CD4-positive, alpha-beta T cell treated with Interleukin-2 at 100 ng/mL for 4 hours (primary cell): ENCODE measurements at regions not wholly inside any gene's neighbourhood (a gene's known extent, or its start where the extent isn't known, plus 50 kb on each side); places are given as distances from the start of the nearest gene placed in this dataset.

ENCODE experiments used
- DNase-seq: peaks from one replicate; pipeline ENCODE4 v3.0.0-alpha.2; 2020; ENCODE audit warnings: low spot score

DNA sequence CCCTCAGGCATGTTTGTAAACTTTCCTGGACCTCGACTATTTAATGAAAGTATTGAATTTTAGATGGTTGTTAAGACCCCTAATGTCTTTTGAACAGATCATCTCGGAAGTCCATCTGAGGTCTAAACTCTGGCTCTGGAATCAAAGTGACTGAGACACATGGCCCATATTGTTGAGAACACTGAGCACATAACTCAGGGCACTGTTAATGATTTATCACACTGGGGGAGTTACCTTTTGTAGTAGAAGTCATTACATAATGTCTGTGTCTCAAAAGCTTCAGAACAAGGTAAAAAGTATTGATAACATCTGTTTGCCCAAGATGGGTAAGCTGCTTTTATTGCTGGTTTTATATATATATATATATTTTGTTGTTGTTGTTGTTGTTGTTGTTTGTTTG, 103.4 kb upstream of the HS3ST1 start:
- DNase-seq = no peak

DNA sequence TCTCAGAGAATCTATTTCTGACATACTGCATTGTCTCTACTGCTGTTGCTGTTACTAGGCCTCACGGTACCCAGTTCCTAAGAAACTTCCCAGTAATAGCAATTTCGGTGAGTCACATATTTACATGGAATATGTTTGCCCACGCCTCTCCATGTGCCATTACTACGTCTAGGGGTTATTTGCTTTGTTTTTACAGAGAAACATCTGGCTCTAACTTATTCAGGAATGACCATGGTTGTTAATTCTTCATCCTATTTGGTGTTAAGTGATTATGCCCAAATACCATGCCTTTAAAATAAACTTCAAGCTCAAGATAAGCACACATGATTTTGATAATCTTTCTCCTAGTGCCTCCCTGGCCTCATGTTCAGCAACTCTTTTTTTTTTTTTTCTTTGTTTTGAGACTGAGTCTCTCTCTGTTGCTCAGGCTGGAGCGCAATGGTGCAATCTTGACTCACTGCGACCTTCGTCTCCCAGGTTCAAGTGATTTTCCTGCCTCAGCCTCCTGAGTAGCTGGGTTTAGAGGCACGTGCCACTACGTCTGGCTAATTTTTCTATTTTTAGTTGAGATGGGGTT, 101.0 kb upstream of the HS3ST1 start:
- no peak for DNase-seq

- no peak for DNase-seq
These were observed 96.4 kb upstream of the HS3ST1 start for GRCh38 chr4:11525085-11525484.

- DNase-seq = no peak
These were observed 90.1 kb upstream of the HS3ST1 start for GRCh38 chr4:11518754-11519153.

GRCh38 chr4:11514779-11515419, 86.2 kb upstream of the HS3ST1 start:
- no peak for DNase-seq

DNA sequence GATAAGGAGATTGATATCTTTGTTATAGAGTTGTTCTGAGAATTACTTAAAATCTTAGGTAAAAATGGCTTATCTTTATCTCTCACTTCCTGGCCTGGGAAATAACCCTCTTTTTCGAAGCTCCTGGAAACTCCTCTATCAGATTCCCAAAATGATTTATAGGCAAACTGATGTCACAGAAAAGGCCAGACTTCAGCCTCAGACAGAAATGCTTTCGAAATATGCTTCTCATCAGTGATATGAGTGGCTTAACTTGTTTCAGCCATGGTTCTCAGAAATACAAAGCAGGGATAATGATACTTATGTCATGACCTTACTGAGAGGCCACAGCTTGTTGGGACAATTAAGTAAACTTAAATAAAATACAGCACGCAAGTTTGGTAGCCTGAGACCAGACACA, 85.3 kb upstream of the HS3ST1 start:
- DNase-seq = no peak

GRCh38 chr4:11512871-11513270, 84.2 kb upstream of the HS3ST1 start:
- no peak for DNase-seq

GRCh38 chr4:11511321-11511720, 82.6 kb upstream of the HS3ST1 start:
- no peak for DNase-seq

DNA sequence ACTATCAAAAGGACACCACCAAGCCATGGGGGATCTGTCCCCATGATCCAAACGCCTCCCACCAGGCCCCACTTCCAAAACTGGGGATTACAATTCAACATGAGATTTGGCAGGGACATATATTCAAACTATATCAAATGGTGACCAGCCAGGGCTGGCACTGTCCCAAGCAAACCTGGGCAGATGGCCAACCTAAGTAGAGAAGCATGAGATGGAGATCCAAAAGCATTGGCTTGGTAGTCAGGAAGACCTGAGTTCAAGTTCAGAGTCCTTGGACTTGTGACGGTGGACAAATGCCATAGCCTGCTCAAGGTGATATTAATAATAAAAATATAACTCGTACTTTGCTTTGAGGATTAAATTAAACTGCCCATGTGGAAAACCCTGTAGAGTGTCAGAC, 79.2 kb upstream of the HS3ST1 start:
- DNase-seq = no peak

- DNase-seq = no peak
These were observed 77.5 kb upstream of the HS3ST1 start for GRCh38 chr4:11506194-11506593.

DNA sequence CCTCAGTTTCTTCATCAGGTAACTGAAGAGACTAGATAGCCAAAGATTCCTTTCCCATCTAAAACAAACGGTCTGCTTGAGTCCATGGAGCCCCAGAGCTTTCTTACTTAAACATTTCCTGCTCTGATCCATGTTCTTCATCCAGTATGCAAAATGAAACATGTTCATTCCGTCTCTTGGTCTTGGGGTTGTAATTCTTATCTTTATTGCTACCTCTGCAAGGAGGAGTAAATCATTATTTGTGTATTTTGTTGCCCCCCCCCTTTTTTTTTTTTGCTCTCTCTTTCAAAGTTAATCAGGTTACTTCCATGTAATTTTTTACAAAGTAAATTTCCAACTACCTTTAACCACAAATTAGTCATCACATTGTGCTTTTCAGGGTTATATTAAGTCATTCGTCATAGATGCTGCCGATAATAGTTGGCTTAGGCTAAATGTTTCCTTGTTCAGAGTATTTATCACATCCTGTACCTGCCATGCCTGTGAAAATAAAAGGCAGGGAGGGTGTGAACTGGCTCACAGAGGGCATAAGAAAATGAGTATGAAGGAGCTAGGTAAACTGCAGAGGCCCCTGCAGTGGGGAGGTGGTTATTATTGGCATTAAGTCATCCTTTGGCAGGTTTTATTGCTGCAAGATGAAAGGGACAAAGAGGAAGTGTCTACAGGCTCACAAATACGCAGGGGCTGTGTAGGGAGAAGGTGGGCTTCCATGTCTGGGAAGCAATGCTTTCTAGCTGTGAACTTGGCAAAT, 76.7 kb upstream of the HS3ST1 start:
- DNase-seq = peak; percentile 44

DNA sequence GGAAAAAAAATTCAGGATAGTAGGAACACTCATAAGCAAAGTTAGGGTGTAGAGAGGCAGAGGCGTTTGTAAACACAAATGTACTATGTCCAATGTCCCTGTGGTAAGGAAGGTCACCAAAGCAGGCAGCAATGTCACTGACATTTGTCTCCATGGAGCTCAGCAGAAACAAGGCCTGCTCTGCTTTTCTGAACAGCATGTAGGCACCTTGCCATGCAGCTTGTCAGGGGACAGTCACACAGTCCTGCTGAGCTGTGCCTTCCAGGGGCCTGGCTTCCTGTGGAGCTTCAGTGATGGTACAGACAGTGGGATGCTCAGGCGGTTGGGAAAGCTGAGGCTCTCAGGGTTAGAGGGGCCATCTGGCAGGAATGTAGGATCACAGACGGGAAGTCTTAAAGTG, 74.5 kb upstream of the HS3ST1 start:
- DNase-seq = no peak

DNA sequence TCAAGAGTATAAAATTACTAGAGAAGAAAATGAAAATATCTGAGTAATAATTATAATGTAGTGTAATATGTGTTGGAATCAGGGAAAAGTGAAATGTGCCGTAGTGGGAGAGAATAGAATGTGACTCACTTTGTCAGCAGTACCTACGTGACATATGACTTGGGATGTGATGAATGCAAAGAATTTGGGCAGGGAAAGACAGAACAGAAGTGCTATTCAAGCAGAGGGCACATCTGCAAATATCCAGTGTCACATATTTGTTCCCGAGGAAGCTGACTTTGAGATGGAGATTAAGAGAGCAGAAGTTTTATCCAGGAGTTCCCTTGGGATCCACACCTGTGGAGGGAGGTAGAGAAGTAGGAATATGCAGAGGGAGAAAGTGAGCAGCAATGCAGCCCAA, 69.3 kb upstream of the HS3ST1 start:
- no peak for DNase-seq

DNA sequence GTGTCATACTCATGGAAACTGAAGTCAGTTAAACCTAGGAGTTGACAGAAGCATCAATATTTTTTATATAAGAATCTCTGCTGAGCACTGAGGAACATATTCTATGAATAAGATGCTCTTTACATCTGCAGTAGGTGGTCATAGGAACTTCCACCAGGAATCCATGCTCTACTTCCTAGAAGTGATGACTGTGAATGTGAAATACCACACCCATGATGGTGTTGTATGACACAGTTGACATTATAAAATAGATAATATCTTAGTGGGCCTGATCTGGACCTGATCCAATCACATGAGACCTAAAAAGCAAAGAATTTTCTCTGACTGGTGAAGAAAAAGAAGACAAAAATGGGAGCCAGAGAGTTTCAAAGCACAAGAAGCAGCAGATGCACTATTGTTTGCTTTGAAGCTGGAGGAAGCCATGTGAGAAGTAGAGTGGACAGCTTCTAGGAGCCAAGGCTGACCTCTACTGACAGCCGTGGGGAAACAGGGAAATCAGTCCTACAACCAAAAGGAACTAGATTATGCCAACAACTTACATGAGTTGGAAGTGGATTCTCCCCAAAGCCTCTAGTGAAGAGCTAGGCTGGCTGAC, 68.6 kb upstream of the HS3ST1 start:
- no peak for DNase-seq

DNA sequence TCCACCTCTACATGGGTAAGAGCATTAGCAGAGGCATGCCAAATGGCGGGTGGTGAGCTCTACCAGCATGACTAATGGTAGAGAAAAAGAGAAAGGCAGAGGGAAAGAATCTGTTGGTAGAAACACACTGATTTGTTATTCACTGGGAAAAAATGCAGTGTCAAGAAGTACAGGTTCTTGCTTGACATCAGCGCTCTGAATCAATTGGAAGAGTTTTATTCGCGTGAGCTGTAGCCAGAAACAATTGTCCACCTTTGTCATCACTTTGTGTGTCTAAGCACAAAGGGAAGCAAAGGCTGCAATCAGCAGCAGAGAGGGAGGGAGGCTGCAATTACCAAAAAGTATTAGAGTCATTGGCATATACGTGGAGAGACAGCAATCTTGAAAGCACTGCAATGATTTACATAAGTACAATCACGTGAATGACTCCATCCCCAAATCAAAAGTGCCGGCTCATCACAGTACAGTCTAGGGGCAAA, 67.7 kb upstream of the HS3ST1 start:
- no peak for DNase-seq

DNA sequence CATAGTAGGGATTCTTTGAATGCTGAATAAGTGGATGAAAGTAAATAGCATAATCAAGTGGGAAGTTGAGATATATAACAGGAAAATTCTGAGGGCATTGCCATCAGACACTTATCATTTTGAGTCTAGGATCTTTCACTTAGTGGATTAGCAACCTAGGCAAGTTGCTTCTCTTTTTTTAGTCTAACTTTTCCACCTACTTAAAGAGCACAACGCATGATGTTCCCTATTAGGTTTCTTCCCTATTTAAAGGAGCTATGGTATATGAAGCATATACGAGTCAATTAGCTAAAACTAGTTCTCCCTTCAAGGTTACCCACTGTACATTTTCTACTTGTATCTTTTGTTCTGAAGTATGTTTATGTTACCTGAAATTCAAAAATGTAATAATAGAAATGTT, 67.1 kb upstream of the HS3ST1 start:
- no peak for DNase-seq

DNA sequence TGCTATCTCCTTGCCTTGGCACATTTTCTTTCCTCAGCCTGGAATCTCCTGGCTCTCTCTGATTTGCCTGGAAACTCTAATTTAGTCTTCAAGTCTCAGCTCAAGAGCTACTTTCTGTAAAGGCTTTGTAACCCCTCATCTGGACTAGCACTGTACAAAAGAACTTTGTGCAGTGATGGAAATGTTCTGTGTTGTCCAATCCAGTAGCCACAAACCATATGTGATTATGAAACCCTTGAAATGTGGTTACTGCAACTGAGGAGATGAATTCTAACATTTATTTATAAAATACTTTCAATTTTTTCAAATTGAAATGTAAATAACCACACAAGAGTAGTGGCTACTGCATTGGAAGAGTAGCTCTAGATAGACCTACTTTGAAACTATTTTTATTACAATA, 66.6 kb upstream of the HS3ST1 start:
- no peak for DNase-seq

- no peak for DNase-seq
These were observed 65.5 kb upstream of the HS3ST1 start for GRCh38 chr4:11494232-11494631.

DNA sequence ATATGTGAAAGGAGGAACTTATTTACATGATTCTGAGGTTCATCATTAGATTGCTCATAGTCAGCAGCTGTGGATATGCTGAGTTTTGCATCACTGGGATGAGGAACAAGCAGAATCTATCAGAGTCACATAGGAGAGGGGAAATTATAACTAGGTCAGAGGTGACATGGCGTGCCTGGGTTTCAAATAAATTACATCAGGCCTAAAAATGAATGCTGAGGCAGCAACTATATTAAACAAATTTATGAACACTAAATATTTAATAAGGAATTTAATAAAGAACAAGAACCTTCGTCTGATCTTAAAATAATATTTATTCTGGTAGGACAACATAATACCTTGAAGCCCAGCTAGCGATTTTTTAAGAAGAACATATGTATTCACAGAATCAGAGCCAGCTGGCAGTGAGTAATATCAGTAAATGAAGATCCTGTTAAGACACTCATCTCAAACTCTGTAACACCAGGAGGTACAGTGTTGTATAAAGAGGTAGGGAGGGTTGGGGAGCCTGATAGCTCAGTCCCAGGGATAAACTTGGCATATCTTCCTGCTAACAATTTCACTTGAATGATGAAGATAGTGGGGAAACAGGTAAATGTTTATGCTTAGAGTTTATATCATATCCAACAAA, 60.9 kb upstream of the HS3ST1 start:
- DNase-seq = no peak

DNA sequence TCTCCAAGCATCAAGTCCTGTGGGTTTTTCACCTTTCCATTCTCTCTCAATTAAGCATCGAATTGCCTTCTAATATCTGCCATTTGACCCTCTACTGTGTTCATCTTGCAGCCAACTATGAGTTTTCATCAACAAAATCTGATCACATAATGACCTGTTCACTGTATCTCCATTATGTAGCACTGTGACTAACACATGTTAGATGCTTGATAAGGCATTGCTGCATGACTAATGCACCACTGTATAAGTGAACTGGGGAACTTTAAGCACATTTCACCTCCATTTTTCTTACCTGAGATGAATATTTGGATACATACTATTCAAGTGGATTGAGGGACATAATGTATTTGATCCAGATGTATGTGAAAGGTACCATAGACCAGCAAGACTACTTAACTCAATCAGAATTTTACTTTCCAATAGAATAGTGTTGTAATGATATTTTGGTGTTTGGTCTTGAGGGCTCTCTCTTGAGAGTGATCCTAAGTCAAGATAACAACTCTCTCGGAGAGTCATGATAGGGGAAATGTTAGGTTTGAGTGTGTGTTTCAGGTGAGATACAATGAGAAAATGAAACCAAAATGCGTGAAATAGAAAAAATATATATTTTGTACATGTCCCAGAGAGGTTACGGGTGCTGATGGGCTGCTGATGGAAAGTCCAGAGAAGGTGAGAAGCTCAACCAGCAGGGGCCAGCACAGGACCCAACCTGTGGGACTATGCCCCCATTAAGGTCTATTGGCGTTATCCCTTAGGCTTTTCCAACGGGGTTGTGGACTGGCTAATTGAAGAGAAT, 60.2 kb upstream of the HS3ST1 start:
- DNase-seq = no peak

GRCh38 chr4:11487868-11488544, 59.3 kb upstream of the HS3ST1 start:
- DNase-seq = no peak
